GM12892 (cell line): ENCODE measurements at regions not wholly inside any gene's neighbourhood (a gene's known extent, or its start where the extent isn't known, plus 50 kb on each side); places are given as distances from the start of the nearest gene placed in this dataset.
"Not testable (repeated sequence)": the region's sequence is repeated elsewhere in the genome, so short reads cannot be mapped to it uniquely, and the experiment has no call there.

Experiments
- POLR2A ChIP-seq: IDR thresholded peaks from 2 replicates; pipeline ENCODE4 v1.6.1; 2011; ENCODE audit warnings: low read depth, low read length, control low read depth
- POLR2AphosphoS5 ChIP-seq: IDR thresholded peaks from 2 replicates; pipeline ENCODE4 v1.6.1; 2011; ENCODE audit warnings: low read depth, low read length, control low read depth
- TAF1 ChIP-seq: IDR thresholded peaks from 2 replicates; pipeline ENCODE4 v1.6.1; 2011; ENCODE audit warnings: low read depth, mild to moderate bottlenecking, control low read depth, low read length, borderline replicate concordance

DNA sequence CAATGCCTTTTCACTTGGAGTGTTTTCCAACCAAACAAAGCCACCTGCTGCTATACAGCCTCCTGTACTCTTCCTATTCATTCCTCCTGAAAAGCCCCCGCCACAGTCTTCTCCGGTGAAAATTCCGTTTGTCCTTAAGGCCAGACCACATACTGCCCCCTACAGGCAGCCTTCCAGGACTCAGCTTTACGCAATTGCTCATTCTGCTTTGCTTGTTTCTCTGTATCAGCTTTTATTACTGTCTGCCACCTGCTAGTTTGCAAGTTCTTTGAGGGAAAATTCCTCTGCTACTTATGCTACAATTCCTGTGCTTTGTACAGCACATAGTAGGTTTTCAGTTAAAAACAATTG is 115.2 kb upstream of the DUSP10 start:
- not testable (repeated sequence) for TF ChIP-seq TAF1, POLR2A, POLR2AphosphoS5
